NCI-H460 (cell line): ENCODE measurements at regions not wholly inside any gene's neighbourhood (a gene's known extent, or its start where the extent isn't known, plus 50 kb on each side); places are given as distances from the start of the nearest gene placed in this dataset.
A peak's percentile ranks its signal among the peaks of the same experiment; 100 is the strongest.
"Not testable (repeated sequence)": the region's sequence is repeated elsewhere in the genome, so short reads cannot be mapped to it uniquely, and the experiment has no call there.

Source experiments
- DNase-seq: peaks from one replicate; pipeline ENCODE4 v3.0.0-alpha.2; 2016; ENCODE audit warnings: low read depth; ENCODE audit errors: extremely low read depth

GRCh38 chr4:52369649-52370048, 289.5 kb downstream of the USP46 start:
- DNase-seq = no peak

GRCh38 chr4:52370576-52370975, 288.5 kb downstream of the USP46 start:
- DNase-seq = no peak

- no peak for DNase-seq
Observed at GRCh38 chr4:52371841-52372240, 287.3 kb downstream of the USP46 start.

- no peak for DNase-seq
Observed at GRCh38 chr4:52372269-52372668, 286.8 kb downstream of the USP46 start.

GRCh38 chr4:52372747-52373146, 286.4 kb downstream of the USP46 start:
- no peak for DNase-seq

- DNase-seq = no peak
Observed at GRCh38 chr4:52373650-52374049, 285.5 kb downstream of the USP46 start.

- no peak for DNase-seq
Observed at GRCh38 chr4:52374877-52375276, 284.2 kb downstream of the USP46 start.

- peak; percentile 51 for DNase-seq
Observed at GRCh38 chr4:52376132-52376704, 282.9 kb downstream of the USP46 start.

GRCh38 chr4:52377563-52377962, 281.5 kb downstream of the USP46 start:
- DNase-seq = no peak

GRCh38 chr4:52407545-52407944, 251.6 kb downstream of the USP46 start:
- no peak for DNase-seq

- no peak for DNase-seq
Observed at GRCh38 chr4:52408032-52408431, 251.1 kb downstream of the USP46 start.

- DNase-seq = no peak
Observed at GRCh38 chr4:52408471-52408870, 250.6 kb downstream of the USP46 start.

- not testable (repeated sequence) for DNase-seq
Observed at GRCh38 chr4:52409766-52410165, 249.3 kb downstream of the USP46 start.

GRCh38 chr4:52410971-52411370, 248.1 kb downstream of the USP46 start:
- no peak for DNase-seq

- DNase-seq = no peak
Observed at GRCh38 chr4:52420330-52420729, 238.8 kb downstream of the USP46 start.

GRCh38 chr4:52421811-52422213, 237.3 kb downstream of the USP46 start:
- no peak for DNase-seq

- DNase-seq = no peak
Observed at GRCh38 chr4:52423967-52424366, 235.1 kb downstream of the USP46 start.

GRCh38 chr4:52425751-52426326, 233.3 kb downstream of the USP46 start:
- no peak for DNase-seq

GRCh38 chr4:52431410-52431809, 227.7 kb downstream of the USP46 start:
- no peak for DNase-seq

- DNase-seq = no peak
Observed at GRCh38 chr4:52431869-52432268, 227.2 kb downstream of the USP46 start.

- not testable (repeated sequence) for DNase-seq
Observed at GRCh38 chr4:52442524-52442923, 216.6 kb downstream of the USP46 start.

- DNase-seq = no peak
Observed at GRCh38 chr4:52472444-52472843, 186.7 kb downstream of the USP46 start.
